HG02943 (cell line): ENCODE measurements at regions not wholly inside any gene's neighbourhood (a gene's known extent, or its start where the extent isn't known, plus 50 kb on each side); places are given as distances from the start of the nearest gene placed in this dataset.

ENCODE experiments used
- ATAC-seq: cut with Tn5 transposase; IDR thresholded peaks from one replicate; pipeline ENCODE4 v1.9.1; 2021; ENCODE audit warnings: mild to moderate bottlenecking, low read depth, moderate library complexity; ENCODE audit not compliant: unreplicated experiment

DNA sequence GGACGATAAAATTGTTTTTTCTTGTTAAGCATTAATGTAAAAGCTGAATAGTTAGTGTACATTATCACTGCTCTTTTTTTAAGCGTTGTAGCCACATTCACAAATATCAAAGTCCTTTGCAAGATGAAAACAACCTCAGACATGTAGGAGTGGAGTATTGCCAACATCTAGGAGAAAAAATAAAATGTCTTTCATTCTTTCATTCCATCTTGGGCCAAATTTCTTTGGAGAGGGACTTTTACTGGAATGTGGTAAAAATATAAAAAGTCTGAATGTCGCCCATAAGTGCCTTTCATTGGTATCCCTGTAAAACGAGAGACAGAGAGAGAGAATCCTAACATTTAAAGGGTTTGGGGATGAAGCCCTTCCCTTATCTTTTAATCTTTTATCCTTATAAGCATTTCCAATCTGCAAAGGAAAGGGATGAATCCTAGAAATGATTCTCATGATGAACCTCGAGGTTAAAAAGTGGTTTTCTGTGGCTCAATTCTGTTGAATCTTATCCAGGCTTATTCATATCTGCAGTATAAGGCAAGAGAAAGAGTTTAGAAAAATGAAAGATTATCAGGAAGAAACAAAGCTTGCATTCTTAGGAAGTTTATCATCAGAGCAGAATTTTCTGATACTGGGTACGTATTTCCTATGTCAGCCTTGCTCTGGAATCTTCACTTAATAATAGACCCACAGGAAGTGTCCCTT, 1031.7 kb downstream of the MCTP2 start:
- ATAC-seq: no peak

DNA sequence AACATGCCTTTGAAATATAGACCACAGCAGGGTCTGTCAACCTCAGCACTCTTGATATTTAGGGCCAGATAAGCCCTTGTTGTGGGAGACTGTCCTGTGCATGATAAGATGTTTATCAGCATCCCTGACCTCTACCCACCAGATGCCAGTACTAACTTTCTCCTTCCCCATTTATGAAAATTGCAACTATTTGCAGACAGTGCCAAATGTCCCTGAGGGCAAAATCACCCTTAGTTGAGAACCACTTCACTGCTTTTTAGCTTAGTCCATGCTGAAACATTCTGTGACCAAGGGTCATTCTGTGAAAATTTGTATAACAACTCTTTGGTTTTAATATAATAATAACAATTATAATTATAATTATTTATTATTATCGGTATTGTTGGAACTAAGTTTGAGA, 1032.4 kb downstream of the MCTP2 start:
- no peak for ATAC-seq

DNA sequence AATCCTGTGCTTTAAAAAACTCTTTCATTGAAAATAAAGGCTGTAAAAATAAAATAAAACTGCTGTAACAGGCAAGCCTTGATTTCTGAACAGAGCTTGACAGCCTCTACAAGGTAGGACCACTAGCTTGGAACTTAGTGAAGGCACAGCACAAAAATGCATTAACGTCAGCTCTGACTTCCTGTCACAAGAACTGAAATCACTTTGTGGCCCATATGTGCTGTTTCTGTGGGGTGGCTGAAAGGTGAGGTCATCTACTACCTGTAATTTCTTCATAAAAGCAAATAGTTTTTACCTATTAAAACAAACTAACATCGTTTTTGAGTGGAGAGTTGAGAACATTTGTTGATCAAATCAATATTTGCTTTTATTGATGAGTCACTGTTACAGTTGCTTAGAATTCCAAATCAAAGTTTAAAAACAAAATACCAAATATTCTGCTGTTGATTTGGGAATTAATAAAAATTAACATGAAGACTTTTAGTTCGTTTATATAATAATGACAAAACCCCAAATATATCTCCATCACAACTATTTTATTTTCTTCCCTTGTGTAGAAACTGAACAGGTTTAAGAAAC, 1034.1 kb downstream of the MCTP2 start:
- no peak for ATAC-seq

DNA sequence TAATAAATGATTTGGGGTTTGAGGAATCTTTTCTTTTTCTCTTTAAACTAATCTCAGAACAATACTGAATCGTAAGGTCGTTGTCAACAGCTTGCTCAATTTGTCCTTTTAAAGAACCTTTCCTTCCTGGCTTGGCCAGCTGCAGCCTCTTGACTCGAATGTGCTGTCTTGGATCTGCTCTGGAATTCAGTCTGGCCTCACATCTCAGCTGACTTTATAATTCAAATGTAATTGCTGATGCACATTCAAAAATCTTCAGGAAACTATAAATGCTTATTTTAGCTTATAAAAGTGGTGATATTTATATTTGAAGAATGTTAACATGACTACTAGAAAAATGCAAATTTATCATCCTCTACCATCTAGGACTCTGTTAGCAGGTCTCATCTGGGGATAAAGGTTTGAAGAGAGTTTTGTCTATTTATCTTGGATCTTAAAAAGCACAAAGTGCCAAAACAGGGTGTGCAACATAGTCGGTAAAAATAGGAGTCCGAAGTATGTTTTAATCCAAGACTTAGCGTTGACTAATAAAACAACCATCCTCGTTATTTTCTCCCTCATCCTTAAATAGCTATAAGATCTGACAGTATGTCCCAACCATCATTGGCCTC, 1035.2 kb downstream of the MCTP2 start:
- no peak for ATAC-seq

DNA sequence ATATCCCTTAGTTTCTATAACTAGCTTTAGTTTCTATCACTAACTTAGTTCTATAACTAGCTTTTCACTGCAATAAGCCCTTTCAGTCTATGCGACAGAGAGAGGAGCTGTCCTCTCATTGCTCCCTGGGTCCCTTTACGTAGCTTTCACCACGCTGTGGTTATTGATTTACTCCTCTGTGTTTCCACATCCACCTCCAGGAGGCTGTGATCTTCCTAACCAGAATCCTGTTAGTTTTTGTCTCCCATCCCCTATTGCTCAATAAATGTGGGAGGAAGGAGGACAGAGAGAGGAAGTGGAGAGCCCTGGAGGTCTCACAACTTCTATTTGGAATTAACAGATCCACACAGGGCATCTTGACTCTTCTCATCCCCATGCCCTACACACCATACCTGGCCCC, 1036.1 kb downstream of the MCTP2 start:
- no peak for ATAC-seq

DNA sequence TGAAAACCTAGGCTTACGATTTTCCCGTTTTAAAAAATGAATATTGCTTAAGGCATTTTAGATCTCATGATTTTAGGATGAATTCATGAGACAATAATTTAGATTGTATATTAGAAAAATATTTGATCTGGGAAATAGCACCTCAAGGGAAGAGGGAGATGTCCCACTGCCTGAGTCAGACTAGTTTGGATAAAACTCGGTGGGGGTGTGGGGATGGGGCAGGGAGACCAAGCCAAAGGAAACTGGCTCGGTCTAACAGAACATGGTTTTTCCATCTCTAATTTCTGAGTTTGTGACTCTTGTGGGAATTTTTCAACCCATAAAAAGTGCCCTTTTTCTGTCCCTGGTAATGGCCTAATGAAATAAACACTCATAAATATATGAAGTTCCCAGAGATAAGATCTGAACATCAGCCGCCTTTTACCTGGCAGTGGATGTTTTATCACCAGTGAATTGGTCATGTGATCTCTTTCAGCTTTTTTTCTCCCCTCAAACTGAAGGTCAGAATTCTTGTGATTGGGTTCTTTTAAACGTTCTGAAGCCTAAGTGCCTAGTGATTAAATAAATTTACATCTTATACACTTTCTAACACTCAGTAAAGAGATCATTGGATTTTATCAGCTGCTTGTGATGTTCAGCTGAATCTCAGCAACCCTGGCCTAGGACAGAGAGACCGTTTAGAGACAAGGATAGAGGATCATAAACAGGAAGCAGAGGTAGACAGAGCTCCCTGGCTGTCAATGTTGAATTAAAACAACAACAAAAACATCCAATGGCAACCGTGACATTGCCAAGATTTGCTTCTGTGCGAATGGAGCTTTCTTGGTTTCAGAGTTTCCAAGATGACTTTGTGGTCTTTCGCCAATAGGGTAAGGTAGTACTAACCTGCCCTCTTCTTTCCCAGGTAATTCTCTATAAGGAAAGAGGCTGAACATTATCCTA, 1038.2 kb downstream of the MCTP2 start:
- ATAC-seq: no peak

DNA sequence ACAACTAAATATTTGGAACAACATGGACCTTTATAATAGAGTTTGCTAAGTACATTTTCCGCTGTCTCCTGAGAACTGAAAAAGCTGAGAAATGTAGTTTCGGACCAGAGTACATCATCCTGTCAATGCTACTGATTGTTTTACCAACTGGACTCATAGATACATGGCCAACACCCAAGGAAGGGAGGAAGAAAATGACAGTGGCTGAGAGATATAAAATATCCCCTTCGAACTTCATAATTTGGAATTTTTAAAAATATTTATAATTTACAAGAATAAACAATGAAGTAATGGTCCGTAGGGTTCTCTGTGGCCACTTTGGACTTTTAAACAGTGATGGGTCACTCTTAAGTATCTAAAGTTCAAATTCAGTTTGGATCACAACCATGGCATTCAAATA, 1042.7 kb downstream of the MCTP2 start:
- ATAC-seq: no peak

DNA sequence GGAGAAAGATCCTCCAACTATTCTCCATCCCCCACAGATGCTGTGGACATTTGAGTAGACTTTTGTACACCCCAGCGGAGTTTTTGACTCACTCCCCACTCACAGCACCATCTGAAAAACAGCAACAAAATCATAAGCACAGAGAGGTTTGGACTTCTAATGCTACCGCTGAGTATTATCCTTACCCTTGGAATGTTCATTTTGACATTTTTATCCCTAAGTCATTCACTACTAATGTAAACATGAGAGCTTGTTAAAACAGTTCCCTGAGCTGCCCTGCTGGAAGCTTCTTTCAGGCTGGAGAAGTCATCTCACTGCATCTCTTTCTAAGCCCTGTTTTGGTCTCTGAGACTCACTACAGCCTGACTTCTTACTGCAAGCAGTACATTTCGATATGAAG, 1045.9 kb downstream of the MCTP2 start:
- ATAC-seq: no peak

DNA sequence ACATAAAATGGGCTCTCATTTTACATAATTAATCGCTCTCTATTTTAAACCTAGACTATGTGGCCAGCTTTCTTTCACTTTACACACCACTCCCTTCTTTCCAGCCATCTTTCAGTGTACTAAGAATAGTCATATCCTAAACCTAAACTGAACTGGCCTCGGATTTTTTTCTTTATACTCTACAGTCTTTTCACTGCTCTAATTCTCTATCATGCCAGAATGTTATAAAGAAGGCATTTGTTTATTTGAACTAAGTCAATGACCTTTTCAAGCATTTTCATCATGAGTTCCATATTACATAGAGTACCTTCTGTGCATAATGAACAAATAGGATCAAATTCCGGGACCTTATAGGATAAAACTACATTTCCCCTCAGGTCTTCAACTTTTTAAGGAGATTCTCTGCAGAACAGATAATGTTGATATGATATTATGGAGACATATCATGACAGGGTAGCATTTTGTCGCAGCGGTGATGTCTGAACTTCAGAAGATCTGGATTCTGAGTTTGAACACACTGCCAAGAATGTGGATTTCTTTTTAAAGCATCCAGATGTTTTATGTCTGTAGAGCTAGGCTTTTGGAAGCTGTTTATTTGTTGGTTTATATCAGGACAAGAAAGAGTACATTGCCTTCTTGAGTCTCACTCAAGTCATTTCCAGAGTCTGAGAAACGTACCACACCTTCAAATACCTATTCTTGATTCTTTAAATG, 1047.3 kb downstream of the MCTP2 start:
- ATAC-seq: no peak

DNA sequence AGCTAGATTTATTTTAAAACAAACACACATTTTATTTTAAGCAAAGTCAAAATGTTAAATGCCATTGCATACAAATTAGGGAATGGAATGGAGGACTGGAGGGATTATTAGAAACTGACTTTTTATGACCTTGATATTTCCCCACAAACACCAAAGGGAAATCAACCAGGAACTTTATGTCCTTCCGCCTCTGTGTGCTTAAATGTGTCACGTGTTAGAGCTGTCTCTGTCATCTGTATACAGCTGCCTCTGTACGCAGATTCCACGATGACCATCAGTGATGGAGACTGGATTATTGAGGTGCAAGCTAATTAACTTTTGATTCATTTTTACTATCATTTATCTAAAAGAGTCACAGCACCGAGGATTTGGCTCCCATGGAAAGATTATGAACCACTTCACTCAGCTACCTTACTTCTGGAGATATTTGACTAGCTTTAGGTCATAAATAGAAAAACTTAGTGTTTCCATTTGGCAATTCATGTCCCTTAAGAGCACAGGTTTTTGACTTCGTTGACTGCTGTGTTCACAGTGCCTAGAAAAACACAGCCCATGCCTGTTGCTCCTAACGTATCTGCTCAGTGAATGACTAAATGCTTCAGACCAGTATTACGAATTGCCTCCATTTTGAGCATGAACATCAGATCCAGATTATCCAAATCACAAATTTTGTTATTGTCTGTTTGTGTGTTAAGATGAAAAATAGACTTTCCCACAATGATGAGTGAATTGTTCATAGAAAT, 1048.1 kb downstream of the MCTP2 start:
- no peak for ATAC-seq

DNA sequence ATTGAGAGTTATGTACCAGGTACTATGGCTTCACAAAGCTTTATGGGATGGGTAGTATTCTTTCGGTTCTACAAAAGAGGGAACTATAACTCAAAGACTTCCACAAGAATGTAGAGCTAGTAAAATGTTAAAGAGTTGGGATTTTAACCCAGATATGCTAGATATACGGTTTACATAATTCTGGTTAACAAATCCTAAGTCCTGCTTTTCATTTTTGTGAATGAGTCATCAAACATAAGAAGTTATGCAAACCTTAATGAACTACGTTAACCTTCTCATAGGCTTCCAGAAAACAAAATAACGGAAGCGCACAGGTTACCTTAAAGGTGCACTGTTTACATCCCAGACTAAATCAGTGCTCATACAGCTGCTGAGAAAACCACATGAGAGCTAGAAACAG, 1049.3 kb downstream of the MCTP2 start:
- no peak for ATAC-seq

DNA sequence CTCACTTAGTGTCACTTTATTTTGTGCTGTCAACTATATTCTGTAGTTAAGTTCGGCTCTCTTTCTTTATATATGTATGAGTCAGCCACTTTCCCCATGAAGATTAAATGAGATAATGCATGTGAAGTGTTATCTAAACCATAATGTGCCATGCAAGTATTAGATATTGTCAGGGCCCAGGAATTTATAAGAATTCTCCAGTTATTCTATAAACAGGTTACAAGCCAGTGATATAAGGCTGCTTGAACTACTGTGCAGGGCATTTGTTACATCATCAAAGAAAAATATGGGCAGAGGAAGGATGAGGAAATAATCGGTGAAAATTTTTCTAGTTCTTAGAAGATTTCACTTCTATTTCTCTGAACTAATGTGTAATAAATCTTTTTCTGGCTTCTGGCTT, 1049.0 kb upstream of the NR2F2 start:
- no peak for ATAC-seq

DNA sequence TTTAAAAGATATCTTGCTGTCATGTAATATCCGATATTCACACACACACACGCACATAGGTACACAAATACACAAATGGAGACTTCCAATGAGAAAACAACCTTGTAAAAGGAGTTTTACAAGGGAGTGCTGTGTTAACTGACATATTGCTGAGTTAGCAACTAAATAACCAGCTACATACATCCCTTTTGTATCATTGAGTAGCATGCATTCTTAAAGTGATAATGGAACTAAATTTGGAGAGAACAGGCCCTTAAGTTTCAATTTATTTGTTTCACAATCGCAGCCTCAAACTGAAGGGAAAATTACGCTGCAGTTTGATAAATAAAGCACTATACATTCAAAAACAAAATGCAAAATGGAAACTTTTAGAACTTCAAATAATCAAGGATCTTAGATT, 1046.0 kb upstream of the NR2F2 start:
- no peak for ATAC-seq

DNA sequence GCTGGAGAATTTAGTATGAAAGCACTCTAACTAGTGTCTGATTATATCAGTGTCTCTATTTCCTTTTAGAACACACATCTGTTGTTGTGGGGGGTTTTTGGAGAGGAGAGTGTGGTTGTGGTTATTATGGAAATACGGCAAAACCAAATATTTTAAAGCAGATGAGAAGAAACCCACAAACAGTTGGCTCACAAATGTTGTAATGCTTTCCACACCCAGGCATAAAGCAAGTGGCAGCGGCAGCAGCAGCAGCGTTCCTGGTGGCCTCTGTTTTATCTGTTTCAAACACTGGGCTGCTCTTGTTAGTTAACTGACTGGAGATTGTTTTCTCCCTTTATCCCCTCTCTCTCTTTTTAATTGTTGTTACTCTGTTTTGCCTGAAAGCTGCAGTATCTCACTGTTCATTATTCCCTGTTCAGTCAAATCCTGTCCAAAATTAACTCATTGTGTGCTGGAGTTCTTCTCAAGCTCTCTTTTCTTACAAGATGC, 1045.5 kb upstream of the NR2F2 start:
- ATAC-seq: no peak

DNA sequence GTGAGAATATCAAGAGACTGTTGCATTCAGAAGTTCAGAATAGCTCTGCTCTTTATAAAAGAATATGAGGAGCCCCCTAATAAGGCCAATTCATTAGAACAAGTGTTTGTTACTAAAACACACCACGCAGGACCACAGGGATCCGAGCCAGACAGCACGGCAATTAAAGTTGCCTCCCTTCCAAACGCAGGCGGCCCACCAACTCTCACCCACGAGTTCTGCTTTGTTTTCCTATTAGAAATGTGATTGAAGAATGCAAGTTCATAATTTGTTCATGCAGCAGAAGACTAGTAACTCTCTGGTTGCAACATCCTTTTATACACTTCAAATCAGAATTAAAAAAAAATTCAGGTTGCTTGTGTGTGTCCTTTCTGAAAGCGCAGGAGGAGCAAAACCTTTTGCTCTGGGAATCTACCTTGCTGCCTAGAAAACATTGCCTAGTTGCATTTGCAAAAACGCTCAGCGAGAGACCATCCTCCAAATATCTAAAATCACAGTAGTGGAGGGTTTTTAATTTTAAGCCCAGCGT, 1044.1 kb upstream of the NR2F2 start:
- no peak for ATAC-seq

DNA sequence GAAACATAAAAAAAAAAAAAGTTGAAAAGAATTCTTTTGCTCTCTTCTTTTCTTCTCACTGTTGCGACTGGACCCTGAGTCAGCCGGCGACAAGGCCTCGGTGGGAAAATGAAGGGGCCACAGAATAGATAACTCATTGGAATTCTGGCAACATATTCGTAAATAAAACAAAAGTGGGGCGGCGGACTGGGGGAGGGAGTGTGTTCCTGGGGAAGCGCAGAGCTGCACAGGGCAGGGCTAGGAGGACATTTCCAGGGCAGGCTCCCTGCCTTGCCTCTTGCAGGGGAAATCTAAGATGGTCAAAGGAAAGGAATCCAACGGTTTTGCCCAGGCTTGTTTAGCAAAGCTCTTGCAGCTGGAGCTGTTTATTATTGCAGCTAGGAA, 1042.8 kb upstream of the NR2F2 start:
- no peak for ATAC-seq

DNA sequence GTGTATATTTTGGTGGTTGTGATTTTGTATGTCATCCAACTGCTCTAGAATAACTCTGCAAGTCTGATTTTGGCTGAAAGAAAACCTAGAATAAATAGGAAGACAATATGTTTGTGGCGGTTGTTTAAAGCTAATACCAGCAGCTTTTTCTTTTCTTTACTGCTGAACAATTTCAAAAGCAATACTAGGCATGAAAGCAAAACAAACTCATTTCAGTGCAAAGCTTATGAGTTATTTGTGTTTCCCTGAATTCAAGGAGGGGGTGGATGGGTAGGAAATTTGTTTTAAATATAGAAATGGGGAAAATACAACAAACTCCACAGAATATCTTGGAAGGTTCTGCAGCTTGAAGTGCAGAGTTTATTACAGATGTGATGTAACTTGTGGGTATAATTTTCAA, 1041.9 kb upstream of the NR2F2 start:
- no peak for ATAC-seq

DNA sequence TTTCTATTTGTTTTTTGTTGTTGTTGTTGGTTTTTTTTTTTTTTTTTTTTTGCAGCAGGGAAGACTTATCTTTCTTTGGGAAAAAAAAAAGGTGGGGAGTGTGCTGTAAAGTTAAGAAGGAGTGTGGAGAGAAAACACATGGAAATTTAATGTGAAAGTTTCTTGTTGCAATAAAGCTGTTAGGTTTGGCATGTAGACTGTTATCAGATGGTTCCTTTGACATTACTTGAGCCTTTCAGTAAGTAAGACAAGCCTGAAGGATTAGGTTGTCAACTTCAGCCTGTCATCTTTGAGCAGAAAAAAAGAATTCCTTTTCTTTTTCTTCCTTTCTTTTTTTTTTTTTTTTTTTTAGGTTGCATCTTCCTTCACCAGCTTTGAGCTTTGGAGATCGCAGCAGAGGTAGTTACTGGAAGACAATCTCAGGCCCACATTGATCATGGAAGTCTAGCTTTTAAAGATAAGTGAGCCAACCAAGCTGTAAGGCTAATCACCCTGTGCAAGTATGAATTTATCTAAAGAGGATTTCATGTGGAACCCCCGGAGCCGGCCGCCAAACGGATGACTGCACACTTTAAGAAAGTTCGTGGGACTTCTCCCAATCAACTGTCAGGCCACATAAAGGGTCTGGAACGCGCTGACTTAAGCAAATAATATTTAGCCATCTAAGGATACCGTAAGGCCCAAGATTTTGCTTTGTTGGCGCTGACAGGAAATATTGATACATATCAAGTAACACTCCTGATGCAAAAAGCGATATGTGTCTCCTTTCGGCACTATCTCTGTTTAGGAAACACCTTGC, 1040.1 kb upstream of the NR2F2 start:
- no peak for ATAC-seq
